NB4 (cell line): ENCODE measurements at regions not wholly inside any gene's neighbourhood (a gene's known extent, or its start where the extent isn't known, plus 50 kb on each side); places are given as distances from the start of the nearest gene placed in this dataset.

Experiments
- DNase-seq: peaks from one replicate; pipeline ENCODE4 v3.0.0; 2010; ENCODE audit warnings: low read depth
- H3K4me3 ChIP-seq: one replicate; pipeline ENCODE4 v1.5.1; 2011; ENCODE audit warnings: mild to moderate bottlenecking, low read depth, low read length, moderate library complexity
- CTCF ChIP-seq: IDR thresholded peaks from one replicate; pipeline ENCODE4 v1.5.1; 2012; ENCODE audit warnings: low read depth, low read length
- MAX ChIP-seq: IDR thresholded peaks from 2 replicates; pipeline ENCODE4 v1.6.1; 2011; ENCODE audit warnings: low read depth, low read length
- MYC ChIP-seq: IDR thresholded peaks from 2 replicates; pipeline ENCODE4 v1.6.1; 2011; ENCODE audit warnings: low read depth, low read length
- POLR2A ChIP-seq: IDR thresholded peaks from 2 replicates; pipeline ENCODE4 v1.6.1; 2011; ENCODE audit warnings: mild to moderate bottlenecking; ENCODE audit not compliant: insufficient read length; ENCODE audit errors: extremely low read depth

- no peak overlapping the region for H3K4me3 ChIP-seq
- TF ChIP-seq CTCF (no peak), POLR2A (no peak), MYC (no peak)
- no peak for DNase-seq
Measured at GRCh38 chr2:2699121-2699505, 368.0 kb upstream of the MYT1L start.

GRCh38 chr2:2698182-2699120 is 367.4 kb upstream of the MYT1L start:
- TF ChIP-seq CTCF (peak; percentile 27), MAX (no peak), POLR2A (no peak)
- H3K4me3 ChIP-seq, result no peak overlapping the region
- peak; percentile 30 for DNase-seq

GRCh38 chr2:2696733-2697455 is 365.8 kb upstream of the MYT1L start:
- no peak for DNase-seq
- no peak overlapping the region for H3K4me3 ChIP-seq
- no peak for TF ChIP-seq MAX
- no peak for TF ChIP-seq CTCF
- TF ChIP-seq MYC, result no peak
- no peak for TF ChIP-seq POLR2A

GRCh38 chr2:2696325-2696724 is 365.2 kb upstream of the MYT1L start:
- no peak for DNase-seq
- TF ChIP-seq MAX, result no peak
- no peak for TF ChIP-seq MYC
- no peak for TF ChIP-seq CTCF
- no peak for TF ChIP-seq POLR2A
- H3K4me3 ChIP-seq, result no peak overlapping the region

- DNase-seq, result no peak
- no peak overlapping the region for H3K4me3 ChIP-seq
- TF ChIP-seq POLR2A, result no peak
- no peak for TF ChIP-seq CTCF
- TF ChIP-seq MYC, result no peak
- TF ChIP-seq MAX, result no peak
Measured at GRCh38 chr2:2694746-2695145, 363.7 kb upstream of the MYT1L start.
